ENCODE measurements at regions not wholly inside any gene's neighbourhood (a gene's known extent, or its start where the extent isn't known, plus 50 kb on each side); places are given as distances from the start of the nearest gene placed in this dataset.

DNA sequence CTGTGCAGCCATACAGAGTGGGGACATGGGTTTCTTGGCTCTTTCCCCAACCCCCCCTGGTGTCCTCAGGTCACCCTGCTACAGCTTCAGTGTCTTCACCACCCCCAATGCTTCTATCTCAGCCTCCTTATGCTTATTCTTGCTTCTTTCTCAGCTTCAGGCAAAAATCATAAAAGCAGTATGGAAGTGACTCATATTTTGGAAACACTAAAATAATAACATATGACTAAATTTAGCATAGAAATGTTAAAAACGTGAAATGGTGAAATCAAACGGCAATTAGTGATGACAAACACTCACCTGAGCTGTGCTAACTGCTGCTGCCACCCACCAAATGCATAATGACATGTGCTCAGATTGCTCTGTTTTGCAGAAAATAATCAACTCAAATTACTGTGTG lies 475.2 kb upstream of the EPHA3 start:
- TF ChIP-seq POLR2A (IDR thresholded peaks at IDR 0.05) = no peak
- no peak for TF ChIP-seq POLR2AphosphoS5 (IDR thresholded peaks at IDR 0.05)
- TF ChIP-seq, protein P1, sequence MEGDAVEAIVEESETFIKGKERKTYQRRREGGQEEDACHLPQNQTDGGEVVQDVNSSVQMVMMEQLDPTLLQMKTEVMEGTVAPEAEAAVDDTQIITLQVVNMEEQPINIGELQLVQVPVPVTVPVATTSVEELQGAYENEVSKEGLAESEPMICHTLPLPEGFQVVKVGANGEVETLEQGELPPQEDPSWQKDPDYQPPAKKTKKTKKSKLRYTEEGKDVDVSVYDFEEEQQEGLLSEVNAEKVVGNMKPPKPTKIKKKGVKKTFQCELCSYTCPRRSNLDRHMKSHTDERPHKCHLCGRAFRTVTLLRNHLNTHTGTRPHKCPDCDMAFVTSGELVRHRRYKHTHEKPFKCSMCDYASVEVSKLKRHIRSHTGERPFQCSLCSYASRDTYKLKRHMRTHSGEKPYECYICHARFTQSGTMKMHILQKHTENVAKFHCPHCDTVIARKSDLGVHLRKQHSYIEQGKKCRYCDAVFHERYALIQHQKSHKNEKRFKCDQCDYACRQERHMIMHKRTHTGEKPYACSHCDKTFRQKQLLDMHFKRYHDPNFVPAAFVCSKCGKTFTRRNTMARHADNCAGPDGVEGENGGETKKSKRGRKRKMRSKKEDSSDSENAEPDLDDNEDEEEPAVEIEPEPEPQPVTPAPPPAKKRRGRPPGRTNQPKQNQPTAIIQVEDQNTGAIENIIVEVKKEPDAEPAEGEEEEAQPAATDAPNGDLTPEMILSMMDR (IDR thresholded peaks at IDR 0.05) = no peak
- TF ChIP-seq EP300 (IDR thresholded peaks at IDR 0.05; ENCODE audit: low read depth) = no peak
- DNase-seq = no peak
- Histone ChIP-seq H3K4me3 (no peak overlapping the region), H3K27me3 (no peaks in the 10 kb centered on the region), H3K9me3 (no peaks in the 10 kb centered on the region), H3K36me3 (no peaks in the 10 kb centered on the region), H3K27ac (no peak overlapping the region), H3K4me1 (no peaks in the 10 kb centered on the region)
- intact Hi-C loops (cut with DNase I; ENCODE audit: low total_unique reads) = no loop called here
- in situ Hi-C loops (cut with MboI; ENCODE audit: low pct_ligation_motif_present in 1 of 4, low pct_unique_long_range_greater_than_20kb in 1 of 4, low sequenced_read_pairs in 3 of 4) = no loop called here
- 42 to 70% methylated on average over 2 of the region's 2 CpGs for WGBS, 2 donors (ENCODE audit: low coverage in 1 of 2)

DNA sequence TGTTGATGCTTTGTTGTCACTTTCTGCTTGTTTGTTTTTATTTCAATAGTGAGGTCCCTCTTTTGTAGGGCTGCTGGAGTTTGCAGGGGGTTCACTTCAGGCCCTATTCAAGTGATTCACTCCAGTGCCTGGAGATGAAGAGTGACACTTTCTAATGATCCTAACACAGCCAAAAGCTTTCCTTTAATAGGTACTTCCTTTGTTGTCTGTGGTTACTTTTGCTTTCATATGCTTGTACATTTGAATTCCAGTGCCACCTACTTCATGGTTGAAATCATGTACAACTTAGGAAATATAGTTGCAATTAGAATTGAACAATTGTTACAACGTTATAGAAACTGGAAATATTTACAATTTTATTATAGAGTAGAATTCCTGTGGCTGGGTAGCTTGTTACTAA lies 466.8 kb upstream of the EPHA3 start:
- TF ChIP-seq EP300 (IDR thresholded peaks at IDR 0.05; ENCODE audit: low read depth) (no peak), POLR2A (IDR thresholded peaks at IDR 0.05) (no peak), POLR2AphosphoS5 (IDR thresholded peaks at IDR 0.05) (no peak)
- TF ChIP-seq, protein P1 (IDR thresholded peaks at IDR 0.05) = no peak
- Histone ChIP-seq H3K9me3 (no peaks in the 10 kb centered on the region), H3K4me3 (no peak overlapping the region), H3K27me3 (no peaks in the 10 kb centered on the region), H3K36me3 (no peaks in the 10 kb centered on the region), H3K4me1 (no peaks in the 10 kb centered on the region), H3K27ac (no peak overlapping the region)
- intact Hi-C loops (cut with DNase I; ENCODE audit: low total_unique reads) = no loop called here
- WGBS, 2 donors (ENCODE audit: low coverage in 1 of 2) = 30 to 31% methylated on average over 1 of the region's 1 CpG
- DNase-seq = no peak
- in situ Hi-C loops (cut with MboI; ENCODE audit: low pct_ligation_motif_present in 1 of 4, low pct_unique_long_range_greater_than_20kb in 1 of 4, low sequenced_read_pairs in 3 of 4) = no loop called here

GRCh38 chr3:88641033-88641604 lies 466.3 kb upstream of the EPHA3 start:
- TF ChIP-seq POLR2AphosphoS5 (IDR thresholded peaks at IDR 0.05) (no peak), POLR2A (IDR thresholded peaks at IDR 0.05) (no peak), EP300 (IDR thresholded peaks at IDR 0.05; ENCODE audit: low read depth) (no peak)
- TF ChIP-seq, protein P1 (IDR thresholded peaks at IDR 0.05) = no peak
- Histone ChIP-seq H3K27ac (no peak overlapping the region), H3K36me3 (no peaks in the 10 kb centered on the region), H3K4me3 (no peak overlapping the region), H3K4me1 (no peaks in the 10 kb centered on the region), H3K27me3 (no peaks in the 10 kb centered on the region), H3K9me3 (no peaks in the 10 kb centered on the region)
- 72 to 86% methylated on average over 1 to 2 of the region's 2 CpGs for WGBS, 2 donors (ENCODE audit: low coverage in 1 of 2)
- intact Hi-C loops (cut with DNase I; ENCODE audit: low total_unique reads) = no loop called here
- no peak for DNase-seq
- in situ Hi-C loops (cut with MboI; ENCODE audit: low pct_ligation_motif_present in 1 of 4, low pct_unique_long_range_greater_than_20kb in 1 of 4, low sequenced_read_pairs in 3 of 4) = no loop called here

- intact Hi-C loops (cut with DNase I; ENCODE audit: low total_unique reads) = no loop called here
- TF ChIP-seq POLR2A (IDR thresholded peaks at IDR 0.05) (no peak), EP300 (IDR thresholded peaks at IDR 0.05; ENCODE audit: low read depth) (no peak), POLR2AphosphoS5 (IDR thresholded peaks at IDR 0.05) (no peak)
- TF ChIP-seq, protein P1 (IDR thresholded peaks at IDR 0.05) = no peak
Measured at GRCh38 chr3:88657459-88657858, 450.0 kb upstream of the EPHA3 start.

More at GRCh38 chr3:88657459-88657858, 450.0 kb upstream of the EPHA3 start:
- 90 to 94% methylated on average over 2 to 4 of the region's 4 CpGs for WGBS, 2 donors (ENCODE audit: low coverage in 1 of 2)
- Histone ChIP-seq H3K27me3 (no peaks in the 10 kb centered on the region), H3K4me3 (no peak overlapping the region), H3K9me3 (no peaks in the 10 kb centered on the region), H3K4me1 (no peaks in the 10 kb centered on the region), H3K36me3 (no peaks in the 10 kb centered on the region), H3K27ac (no peak overlapping the region)
- in situ Hi-C loops (cut with MboI; ENCODE audit: low pct_ligation_motif_present in 1 of 4, low pct_unique_long_range_greater_than_20kb in 1 of 4, low sequenced_read_pairs in 3 of 4) = no loop called here
- DNase-seq = no peak

Data from transverse colon (tissue), 4 donors.